Midbrain (tissue), 1 donor: ENCODE measurements at regions not wholly inside any gene's neighbourhood (a gene's known extent, or its start where the extent isn't known, plus 50 kb on each side); places are given as distances from the start of the nearest gene placed in this dataset.
"Not testable (repeated sequence)": the region's sequence is repeated elsewhere in the genome, so short reads cannot be mapped to it uniquely, and the experiment has no call there.

Experiments used
- DNase-seq: peaks from one replicate; lab custom pipeline; 2025; lab: John Stamatoyannopoulos, UW

GRCh38 chr4:174069848-174070330 lies 213.6 kb downstream of the FBXO8 start:
- DNase-seq = no peak

DNA sequence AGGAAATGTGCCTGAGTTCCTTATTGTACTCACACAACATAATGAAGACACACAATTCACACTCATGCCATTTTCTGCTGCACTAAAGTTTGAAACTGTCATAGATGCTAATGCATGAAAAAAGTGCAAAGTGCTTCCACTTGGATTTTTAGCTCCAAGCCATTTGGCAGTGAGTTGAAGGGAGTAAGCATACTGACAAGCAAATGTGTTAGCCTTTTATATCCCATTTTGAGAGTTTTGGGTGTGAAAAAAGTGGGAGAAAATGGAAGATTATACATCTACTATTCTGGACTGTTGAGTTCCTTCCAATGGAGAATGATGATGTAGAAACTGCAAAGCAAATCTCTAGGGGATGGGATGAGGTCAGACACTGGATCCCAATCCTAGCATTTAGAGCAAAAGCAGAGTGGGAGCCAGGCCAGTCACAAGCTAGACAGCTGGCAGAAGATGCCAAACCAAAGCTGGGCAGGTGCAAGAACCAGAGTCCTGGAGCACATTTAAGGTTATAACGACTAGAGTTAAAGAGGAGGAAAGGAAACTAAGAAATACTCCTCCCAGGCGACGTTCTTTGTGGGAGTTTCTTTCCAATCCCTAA lies 216.8 kb downstream of the FBXO8 start:
- no peak for DNase-seq

GRCh38 chr4:174062831-174063230 lies 220.6 kb downstream of the FBXO8 start:
- no peak for DNase-seq

DNA sequence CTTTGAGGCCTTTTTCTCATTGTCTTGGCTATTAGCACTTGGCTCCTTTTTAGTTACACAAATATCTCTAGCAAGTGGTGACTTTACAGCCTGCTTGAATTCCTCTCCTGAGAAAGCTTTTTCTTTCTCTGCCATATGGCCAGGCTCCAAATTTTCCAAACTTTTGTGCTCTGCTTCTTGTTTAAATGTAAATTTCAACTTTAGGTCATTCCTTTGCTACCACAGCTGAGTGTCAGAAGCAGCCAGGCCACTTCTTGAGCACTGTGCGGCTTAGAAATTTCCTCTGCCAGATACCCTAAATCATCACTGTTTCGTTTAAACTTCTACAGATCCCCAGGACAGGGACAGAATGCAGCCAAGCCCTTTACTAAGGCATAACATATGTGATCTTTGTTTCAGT lies 222.4 kb downstream of the FBXO8 start:
- DNase-seq = no peak

DNA sequence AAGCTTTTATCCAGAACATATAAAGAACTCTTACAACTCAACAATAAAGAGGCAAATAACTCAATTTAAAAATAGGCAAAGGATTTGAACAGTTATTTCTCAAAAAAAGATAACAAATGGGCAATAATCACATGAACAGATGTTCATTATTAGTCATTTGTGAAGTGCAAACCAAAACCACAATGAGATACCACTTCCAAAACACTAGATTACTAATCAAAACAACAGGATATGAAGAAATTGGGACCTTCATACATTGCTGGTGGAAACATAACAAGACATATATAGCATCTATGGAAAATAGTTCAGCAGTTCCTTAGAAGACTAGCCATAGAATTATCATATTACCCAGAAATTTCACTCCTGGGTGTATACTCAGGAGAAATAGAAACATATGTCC lies 224.6 kb downstream of the FBXO8 start:
- DNase-seq = no peak

- DNase-seq = no peak
Observed at GRCh38 chr4:174056959-174057358, 226.5 kb downstream of the FBXO8 start.

DNA sequence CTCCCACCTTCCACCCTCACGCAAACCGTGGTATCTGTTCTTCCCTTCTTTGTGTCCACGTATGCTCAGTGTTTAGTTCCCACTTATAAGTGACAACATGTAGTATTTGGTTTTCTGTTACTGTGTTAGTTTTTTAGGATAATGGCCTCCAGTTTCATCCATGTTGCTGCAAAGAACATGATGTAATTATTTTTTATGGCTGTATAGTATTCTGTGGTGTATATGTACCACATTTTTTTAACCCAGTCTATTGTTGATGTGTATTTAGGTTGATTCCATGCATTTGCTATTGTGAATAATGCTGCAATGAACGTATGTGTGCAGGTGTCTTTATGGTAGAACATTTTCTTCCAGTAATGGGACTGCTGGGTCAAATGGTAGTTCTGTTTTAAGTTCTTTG lies 228.1 kb downstream of the FBXO8 start:
- DNase-seq = no peak

GRCh38 chr4:174053895-174054294 lies 229.6 kb downstream of the FBXO8 start:
- no peak for DNase-seq

- DNase-seq = no peak
Observed at GRCh38 chr4:174047363-174047762, 236.1 kb downstream of the FBXO8 start.

- DNase-seq = not testable (repeated sequence)
Observed at GRCh38 chr4:174045829-174046228, 237.6 kb downstream of the FBXO8 start.

GRCh38 chr4:174045381-174045780 lies 238.1 kb downstream of the FBXO8 start:
- no peak for DNase-seq

GRCh38 chr4:174041555-174042105 lies 241.8 kb downstream of the FBXO8 start:
- no peak for DNase-seq

- DNase-seq = no peak
Observed at GRCh38 chr4:174040287-174040686, 243.2 kb downstream of the FBXO8 start.

DNA sequence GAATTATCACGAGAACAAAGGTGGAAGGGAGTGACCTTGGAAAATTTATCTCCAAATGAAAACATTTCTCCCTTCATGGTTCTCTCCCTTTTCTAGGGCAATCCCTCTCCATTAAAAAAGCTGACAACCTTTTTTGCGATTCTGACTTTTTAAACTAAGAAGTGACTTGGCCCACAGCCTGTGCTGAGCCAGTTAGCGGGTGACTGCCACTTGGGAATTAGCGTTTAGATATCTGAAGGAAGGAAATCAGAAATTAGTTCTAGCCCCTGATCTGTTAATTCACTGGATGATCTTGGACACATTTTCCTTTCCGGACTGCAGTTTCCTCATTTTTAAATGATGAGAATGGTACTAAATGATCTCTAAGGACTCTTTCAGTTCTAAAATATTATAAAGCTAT lies 245.0 kb downstream of the FBXO8 start:
- no peak for DNase-seq

DNA sequence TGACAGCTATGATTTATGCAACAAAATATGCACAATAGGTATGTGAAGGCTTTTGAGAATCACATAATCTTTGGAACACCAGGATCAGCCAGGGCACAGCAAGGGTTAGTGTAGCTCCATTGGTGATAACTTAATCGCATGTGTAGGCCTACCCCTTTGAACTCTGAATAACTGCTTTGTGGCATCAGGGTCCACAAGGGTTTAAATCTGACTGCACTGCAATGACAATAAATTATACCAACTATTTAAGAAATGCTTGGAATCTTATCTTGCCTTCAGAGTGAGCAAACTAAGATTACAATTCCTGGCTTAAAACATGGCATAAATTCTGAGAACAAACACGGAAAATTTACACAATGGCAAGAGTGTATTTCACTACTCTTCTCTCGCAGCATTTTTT lies 245.8 kb downstream of the FBXO8 start:
- no peak for DNase-seq

- DNase-seq = no peak
Observed at GRCh38 chr4:174037049-174037448, 246.4 kb downstream of the FBXO8 start.

DNA sequence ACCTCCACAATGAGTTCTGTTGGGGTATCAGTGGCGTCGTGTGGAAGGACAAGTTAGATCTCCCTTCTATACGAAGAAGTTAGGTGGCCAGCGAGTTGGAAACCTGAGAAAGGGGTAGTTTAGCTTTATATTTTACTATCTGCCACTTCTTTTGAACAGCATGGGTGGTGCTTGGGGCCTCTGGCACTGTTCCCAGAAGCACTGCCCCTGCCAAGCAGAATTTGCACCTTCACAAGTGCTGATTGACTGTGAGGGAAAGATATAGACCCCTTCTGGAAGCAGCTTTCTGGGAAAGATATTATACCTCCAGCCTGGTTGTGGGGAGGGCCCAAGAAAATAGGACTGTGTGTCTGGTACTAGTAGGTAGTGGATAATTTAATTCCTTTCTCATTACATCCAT lies 246.9 kb downstream of the FBXO8 start:
- DNase-seq = no peak

- DNase-seq = no peak
Observed at GRCh38 chr4:174036111-174036510, 247.4 kb downstream of the FBXO8 start.

DNA sequence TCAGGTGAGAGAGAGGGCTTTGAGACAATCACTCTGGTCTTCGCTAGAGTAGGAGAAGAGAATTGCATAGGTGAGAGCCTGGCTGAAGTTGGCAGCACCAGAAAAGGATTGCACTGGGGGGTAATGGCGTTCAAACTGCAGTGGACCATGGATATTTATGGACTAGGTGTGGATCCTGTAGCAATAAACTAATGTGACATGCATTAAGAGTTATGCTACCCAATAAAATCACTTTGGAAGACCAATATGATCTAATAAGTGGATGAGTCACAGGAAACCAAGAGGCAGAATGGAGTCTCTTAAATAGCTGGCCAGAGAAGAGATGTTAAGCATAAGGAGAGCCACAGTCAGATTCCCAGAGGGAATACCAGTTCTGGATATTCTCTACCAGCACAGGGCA lies 259.8 kb downstream of the FBXO8 start:
- DNase-seq = no peak

- DNase-seq = no peak
Observed at GRCh38 chr4:174018236-174018635, 265.2 kb downstream of the FBXO8 start.

- DNase-seq = no peak
Observed at GRCh38 chr4:174016251-174016650, 267.2 kb downstream of the FBXO8 start.

DNA sequence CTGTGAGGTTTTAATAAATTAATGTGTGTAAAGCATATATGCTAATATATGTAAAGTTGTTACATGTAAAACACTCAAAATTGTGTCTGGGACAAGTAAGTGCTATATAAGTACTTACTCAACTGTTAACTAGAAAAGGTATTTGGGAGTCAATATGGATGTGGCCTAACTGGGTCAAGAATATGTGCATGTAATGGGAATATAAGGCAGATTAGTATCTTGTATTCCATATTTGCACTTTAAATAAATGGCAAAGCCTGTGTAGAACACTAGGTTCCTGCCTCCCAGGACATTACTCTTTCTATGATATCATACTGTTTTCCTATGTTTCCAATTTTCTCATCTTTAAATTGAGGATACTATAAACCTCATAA lies 270.6 kb downstream of the FBXO8 start:
- DNase-seq = no peak

GRCh38 chr4:174012135-174012885 lies 271.2 kb downstream of the FBXO8 start:
- no peak for DNase-seq

DNA sequence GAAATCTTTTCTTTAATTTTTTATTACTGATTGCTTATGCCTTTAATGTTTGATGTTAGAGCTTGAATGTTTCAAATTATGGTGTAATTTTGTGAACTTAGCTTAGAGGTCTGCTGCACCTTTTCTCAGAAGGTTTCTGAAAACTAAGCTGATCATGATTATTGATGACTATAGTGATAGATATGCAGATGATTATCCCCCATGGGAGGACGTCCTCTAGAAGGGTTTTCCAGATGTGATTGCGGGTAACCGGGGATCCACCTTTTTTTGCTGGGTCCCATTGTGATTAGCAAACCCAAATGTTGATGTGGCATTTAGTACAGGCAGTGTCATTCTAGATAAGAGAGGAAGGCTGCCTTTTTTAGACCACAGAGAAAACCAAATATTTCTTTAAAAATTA lies 272.9 kb downstream of the FBXO8 start:
- no peak for DNase-seq
